ENCODE measurements at regions not wholly inside any gene's neighbourhood (a gene's known extent, or its start where the extent isn't known, plus 50 kb on each side); places are given as distances from the start of the nearest gene placed in this dataset.

- TF ChIP-seq EGR1 (IDR thresholded peaks at IDR 0.05) (no peak), CREB1 (IDR thresholded peaks at IDR 0.05; ENCODE audit: low read depth) (no peak), USF1 (IDR thresholded peaks at IDR 0.05) (no peak), RAD21 (IDR thresholded peaks at IDR 0.05; ENCODE audit: low read depth) (no peak)
Measured at GRCh38 chr2:193796847-193797246, 1602.1 kb upstream of the TMEFF2 start.
